CD4-positive, CD25-positive, alpha-beta regulatory T cell (primary cell): ENCODE measurements at regions not wholly inside any gene's neighbourhood (a gene's known extent, or its start where the extent isn't known, plus 50 kb on each side); places are given as distances from the start of the nearest gene placed in this dataset.
A peak's percentile ranks its signal among the peaks of the same experiment; 100 is the strongest.

Experiments used
- ATAC-seq, 2 donors: fragments of 150-1000 bp; cut with Tn5 transposase; one replicate each; pipeline ENCODE4 v1.10.0; 2021; ENCODE audit warnings: low read depth in 2 of 2, moderate number of reproducible peaks in 2 of 2, moderate library complexity in 1 of 2
- DNase-seq, 3 donors: peaks; one replicate each; pipeline versions ENCODE4 v3.0.0 to v3.0.0-alpha.2; 2012 to 2022; ENCODE audit warnings: mixed read lengths in 1 of 3
- H3K27ac ChIP-seq: one replicate; pipeline ENCODE4 v1.7.0; 2013; ENCODE audit warnings: mild to moderate bottlenecking, low read length; ENCODE audit not compliant: insufficient read depth, poor library complexity, severe bottlenecking
- H3K27me3 ChIP-seq: one replicate; pipeline ENCODE4 v1.7.0; 2013; ENCODE audit warnings: low read length; ENCODE audit not compliant: control insufficient read depth, insufficient read depth
- H3K36me3 ChIP-seq: one replicate; pipeline ENCODE4 v1.7.0; 2013; ENCODE audit warnings: mild to moderate bottlenecking, low read length, moderate library complexity; ENCODE audit not compliant: control insufficient read depth, insufficient read depth
- H3K4me1 ChIP-seq: 2 replicates; pipeline ENCODE4 v1.7.0; 2013; ENCODE audit warnings: mild to moderate bottlenecking, low read length; ENCODE audit not compliant: insufficient read depth, control insufficient read depth, poor library complexity, severe bottlenecking
- H3K4me3 ChIP-seq: one replicate; pipeline ENCODE4 v1.7.0; 2013; ENCODE audit warnings: low read depth, mild to moderate bottlenecking, low read length, moderate library complexity
- H3K9me3 ChIP-seq, 2 experiments: 1 replicate in 1 of 2; 2 replicates in 1 of 2; pipeline ENCODE4 v1.7.0; 2013; ENCODE audit warnings: low read length in 2 of 2, mild to moderate bottlenecking in 1 of 2, moderate library complexity in 1 of 2; ENCODE audit not compliant: control insufficient read depth in 2 of 2
- H3K27ac Mint-ChIP-seq, 3 donors: one replicate each; pipeline ENCODE4 v1.8.0; 2020 to 2022; ENCODE audit warnings: mild to moderate bottlenecking in 3 of 3, mixed read lengths in 3 of 3, moderate library complexity in 2 of 3
- H3K27me3 Mint-ChIP-seq: one replicate; pipeline ENCODE4 v1.8.0; 2022; ENCODE audit warnings: mild to moderate bottlenecking, mixed read lengths
- H3K36me3 Mint-ChIP-seq: one replicate; pipeline ENCODE4 v1.8.0; 2020; ENCODE audit warnings: mixed read lengths
- H3K4me1 Mint-ChIP-seq, 4 donors: one replicate each; pipeline ENCODE4 v1.8.0; 2020 to 2022; ENCODE audit warnings: mixed read lengths in 4 of 4, mild to moderate bottlenecking in 1 of 4
- H3K4me3 Mint-ChIP-seq, 4 donors: one replicate each; pipeline ENCODE4 v1.8.0; 2020 to 2022; ENCODE audit warnings: mild to moderate bottlenecking in 4 of 4, mixed read lengths in 4 of 4, moderate library complexity in 3 of 4
- H3K9me3 Mint-ChIP-seq, 7 donors: one replicate each; pipeline ENCODE4 v1.8.0; 2020 to 2022; ENCODE audit warnings: mixed read lengths in 7 of 7, mild to moderate bottlenecking in 3 of 7, moderate library complexity in 2 of 7

- Histone ChIP-seq H3K9me3 (peaks cover 0 to 4% of the 10 kb centered on the region in 2 experiments), H3K27ac (no peak overlapping the region), H3K36me3 (no peaks in the 10 kb centered on the region), H3K4me3 (no peak overlapping the region), H3K27me3 (no peaks in the 10 kb centered on the region), H3K4me1 (no peaks in the 10 kb centered on the region)
- Mint-ChIP-seq H3K4me3 (no peak overlapping the region), H3K27ac (no peak overlapping the region), H3K27me3 (no peaks in the 10 kb centered on the region), H3K4me1 (no peaks in the 10 kb centered on the region), H3K36me3 (no peaks in the 10 kb centered on the region), H3K9me3 (peaks cover 1 to 9% (median 6%) of the 10 kb centered on the region in 7 donors)
- ATAC-seq (no peak), DNase-seq (no peak)
Measured at GRCh38 chr21:16538936-16539440, 809.2 kb downstream of the USP25 start.

GRCh38 chr21:16540966-16541727 lies 811.4 kb downstream of the USP25 start:
- Mint-ChIP-seq H3K4me1 (no peaks in the 10 kb centered on the region), H3K4me3 (no peak overlapping the region), H3K27ac (peak overlapping the region in 1 of 3 donors; percentile 20), H3K9me3 (peaks cover 3 to 9% (median 8%) of the 10 kb centered on the region in 7 donors), H3K36me3 (no peaks in the 10 kb centered on the region), H3K27me3 (no peaks in the 10 kb centered on the region)
- no peaks in the 10 kb centered on the region for H3K4me1 ChIP-seq
- DNase-seq (no peak), ATAC-seq (no peak)
- H3K9me3 ChIP-seq = peaks cover 0 to 4% of the 10 kb centered on the region in 2 experiments
- no peaks in the 10 kb centered on the region for H3K36me3 ChIP-seq
- H3K4me3 ChIP-seq = no peak overlapping the region
- H3K27ac ChIP-seq = no peak overlapping the region
- H3K27me3 ChIP-seq = no peaks in the 10 kb centered on the region

GRCh38 chr21:16550118-16550517 lies 820.3 kb downstream of the USP25 start:
- no peaks in the 10 kb centered on the region for H3K4me1 Mint-ChIP-seq
- no peak for DNase-seq
- no peak overlapping the region for H3K4me3 Mint-ChIP-seq
- Histone ChIP-seq H3K36me3 (no peaks in the 10 kb centered on the region), H3K27me3 (no peaks in the 10 kb centered on the region), H3K27ac (no peak overlapping the region), H3K4me1 (no peaks in the 10 kb centered on the region), H3K4me3 (no peak overlapping the region), H3K9me3 (peaks cover 4 to 6% of the 10 kb centered on the region in 2 experiments)
- H3K27ac Mint-ChIP-seq = no peak overlapping the region
- no peaks in the 10 kb centered on the region for H3K36me3 Mint-ChIP-seq
- ATAC-seq = no peak
- H3K9me3 Mint-ChIP-seq = peaks cover 0 to 9% (median 5%) of the 10 kb centered on the region in 7 donors
- peaks cover 4% of the 10 kb centered on the region for H3K27me3 Mint-ChIP-seq

GRCh38 chr21:16550917-16551741 lies 821.3 kb downstream of the USP25 start:
- no peaks in the 10 kb centered on the region for H3K36me3 ChIP-seq
- no peaks in the 10 kb centered on the region for H3K4me1 ChIP-seq
- no peak overlapping the region for H3K4me3 ChIP-seq
- no peak for DNase-seq
- no peak overlapping the region for H3K27ac ChIP-seq
- Mint-ChIP-seq H3K4me1 (no peaks in the 10 kb centered on the region), H3K27ac (no peak overlapping the region), H3K36me3 (no peaks in the 10 kb centered on the region), H3K4me3 (no peak overlapping the region), H3K27me3 (peaks cover 4% of the 10 kb centered on the region), H3K9me3 (peaks cover 0 to 8% (median 5%) of the 10 kb centered on the region in 7 donors)
- no peaks in the 10 kb centered on the region for H3K27me3 ChIP-seq
- H3K9me3 ChIP-seq = peaks cover 4 to 6% of the 10 kb centered on the region in 2 experiments
- ATAC-seq = no peak

- Mint-ChIP-seq H3K4me3 (no peak overlapping the region), H3K9me3 (peaks cover under 1 to 8% (median 6%) of the 10 kb centered on the region in 7 donors), H3K27me3 (peaks cover 4% of the 10 kb centered on the region), H3K27ac (no peak overlapping the region), H3K4me1 (no peaks in the 10 kb centered on the region), H3K36me3 (no peaks in the 10 kb centered on the region)
- Histone ChIP-seq H3K4me1 (no peaks in the 10 kb centered on the region), H3K36me3 (no peaks in the 10 kb centered on the region), H3K27ac (no peak overlapping the region), H3K4me3 (no peak overlapping the region), H3K27me3 (no peaks in the 10 kb centered on the region), H3K9me3 (peaks cover 4 to 6% of the 10 kb centered on the region in 2 experiments)
- ATAC-seq = no peak
- no peak for DNase-seq
Measured at GRCh38 chr21:16552880-16553279, 823.1 kb downstream of the USP25 start.

GRCh38 chr21:16554503-16554902 lies 824.7 kb downstream of the USP25 start:
- H3K9me3 ChIP-seq = peaks cover 4 to 6% of the 10 kb centered on the region in 2 experiments
- H3K27ac ChIP-seq = no peak overlapping the region
- no peaks in the 10 kb centered on the region for H3K4me1 Mint-ChIP-seq
- H3K9me3 Mint-ChIP-seq = peaks cover 4 to 8% (median 6%) of the 10 kb centered on the region in 7 donors
- no peak for ATAC-seq
- H3K4me1 ChIP-seq = no peaks in the 10 kb centered on the region
- no peak for DNase-seq
- H3K27ac Mint-ChIP-seq = no peak overlapping the region
- H3K27me3 Mint-ChIP-seq = peaks cover 4% of the 10 kb centered on the region
- H3K36me3 ChIP-seq = no peaks in the 10 kb centered on the region
- H3K4me3 Mint-ChIP-seq = no peak overlapping the region
- H3K4me3 ChIP-seq = no peak overlapping the region
- H3K36me3 Mint-ChIP-seq = no peaks in the 10 kb centered on the region
- no peaks in the 10 kb centered on the region for H3K27me3 ChIP-seq

GRCh38 chr21:16563116-16563515 lies 833.3 kb downstream of the USP25 start:
- no peaks in the 10 kb centered on the region for H3K36me3 Mint-ChIP-seq
- H3K9me3 ChIP-seq = peaks cover 0 to 3% of the 10 kb centered on the region in 2 experiments
- no peak overlapping the region for H3K4me3 ChIP-seq
- no peak for ATAC-seq
- no peaks in the 10 kb centered on the region for H3K4me1 Mint-ChIP-seq
- H3K9me3 Mint-ChIP-seq = peaks cover 0 to 9% (median 1%) of the 10 kb centered on the region in 7 donors
- no peaks in the 10 kb centered on the region for H3K4me1 ChIP-seq
- H3K36me3 ChIP-seq = no peaks in the 10 kb centered on the region
- H3K27me3 Mint-ChIP-seq = no peaks in the 10 kb centered on the region
- no peak overlapping the region for H3K27ac ChIP-seq
- H3K27me3 ChIP-seq = no peaks in the 10 kb centered on the region
- no peak for DNase-seq
- H3K27ac Mint-ChIP-seq = no peak overlapping the region
- no peak overlapping the region for H3K4me3 Mint-ChIP-seq
